Neural cell (in vitro differentiated cells): ENCODE measurements at regions not wholly inside any gene's neighbourhood (a gene's known extent, or its start where the extent isn't known, plus 50 kb on each side); places are given as distances from the start of the nearest gene placed in this dataset.

Experiments used
- H2AFZ ChIP-seq: fragments of 200-600, 300-800 bp; sonication (generic), shearing (Covaris generic); 2 replicates; pipeline ENCODE4 v1.6.0; 2014; ENCODE audit warnings: low read depth, mild to moderate bottlenecking, antibody characterized with exemption, low read length, moderate library complexity
- H3F3A ChIP-seq: fragments of 200-600 bp; shearing (Covaris generic); 2 replicates; pipeline ENCODE4 v1.6.1; 2016; ENCODE audit warnings: mild to moderate bottlenecking, moderate library complexity, mixed read lengths, antibody characterized with exemption, low read length; ENCODE audit not compliant: insufficient read depth, poor library complexity, severe bottlenecking
- H3K27ac ChIP-seq: fragments of 200-600, 300-800 bp; sonication (generic), shearing (Covaris generic); 2 replicates; pipeline ENCODE4 v1.5.1; 2014; ENCODE audit warnings: mild to moderate bottlenecking, low read length, moderate library complexity
- H3K27me3 ChIP-seq: fragments of 300-800, 200-600 bp; sonication (generic), shearing (Covaris generic); 2 replicates; pipeline ENCODE4 v1.6.0; 2014; ENCODE audit warnings: mild to moderate bottlenecking, low read depth, low read length, moderate library complexity; ENCODE audit not compliant: insufficient read depth
- H3K36me3 ChIP-seq: fragments of 300-800, 200-600 bp; sonication (generic), shearing (Covaris generic); 2 replicates; pipeline ENCODE4 v1.5.1; 2014; ENCODE audit warnings: mild to moderate bottlenecking, antibody characterized with exemption, low read length, moderate library complexity; ENCODE audit not compliant: insufficient read depth
- H3K4me2 ChIP-seq: fragments of 300-800, 200-600 bp; sonication (generic), shearing (Covaris generic); 2 replicates; pipeline ENCODE4 v1.6.0; 2014; ENCODE audit warnings: mild to moderate bottlenecking, low read length
- H3K4me3 ChIP-seq: fragments of 300-800, 200-600 bp; sonication (generic), shearing (Covaris generic); 2 replicates; pipeline ENCODE4 v1.5.1; 2014; ENCODE audit warnings: mild to moderate bottlenecking, low read length, moderate library complexity
- H3K79me2 ChIP-seq: fragments of 200-600 bp; shearing (Covaris generic); replicated peaks from 2 replicates; pipeline ENCODE4 v1.6.0; 2014; ENCODE audit warnings: mild to moderate bottlenecking, low read length, moderate library complexity; ENCODE audit not compliant: insufficient read depth
- H3K9ac ChIP-seq: fragments of 300-800, 200-600 bp; sonication (generic), shearing (Covaris generic); 2 replicates; pipeline ENCODE4 v1.6.1; 2016; ENCODE audit warnings: mild to moderate bottlenecking, low read length, mixed read lengths
- H3K9me2 ChIP-seq: fragments of 200-600 bp; shearing (Covaris generic); 2 replicates; pipeline ENCODE4 v1.6.1; 2016; ENCODE audit warnings: mild to moderate bottlenecking, low read length, mixed read lengths; ENCODE audit not compliant: insufficient read depth
- H3K9me3 ChIP-seq: fragments of 200-600, 300-800 bp; sonication (generic), shearing (Covaris generic); 2 replicates; pipeline ENCODE4 v1.6.1; 2016; ENCODE audit warnings: mild to moderate bottlenecking, mixed run types, low read length, moderate library complexity, mixed read lengths
- H4K20me1 ChIP-seq: fragments of 200-600 bp; shearing (Covaris generic); 2 replicates; pipeline ENCODE4 v1.6.1; 2016; ENCODE audit warnings: mild to moderate bottlenecking, mixed run types; ENCODE audit not compliant: insufficient read depth
- CTCF ChIP-seq: fragments of 450-650 bp; IDR thresholded peaks from 2 replicates; pipeline ENCODE4 v1.5.1; 2014; ENCODE audit warnings: antibody characterized with exemption, mild to moderate bottlenecking, moderate library complexity; ENCODE audit not compliant: poor library complexity, severe bottlenecking
- EP300 ChIP-seq: fragments of 450-650 bp; conservative IDR thresholded peaks from 2 replicates; pipeline ENCODE4 v1.6.1; 2014; ENCODE audit warnings: antibody characterized with exemption, mild to moderate bottlenecking, moderate library complexity; ENCODE audit not compliant: poor library complexity, severe bottlenecking
- EZH2 ChIP-seq: fragments of 200-600, 300-800 bp; shearing (Covaris generic), sonication (generic); IDR thresholded peaks from 2 replicates; pipeline ENCODE4 v1.6.1; 2014; ENCODE audit warnings: antibody characterized with exemption, low read length, borderline replicate concordance, mild to moderate bottlenecking; ENCODE audit not compliant: insufficient read depth, poor library complexity, severe bottlenecking
- MXI1 ChIP-seq: fragments of 450-650 bp; conservative IDR thresholded peaks from 2 replicates; pipeline ENCODE4 v1.6.1; 2014; ENCODE audit warnings: antibody characterized with exemption, mild to moderate bottlenecking; ENCODE audit not compliant: poor library complexity, severe bottlenecking
- POLR2AphosphoS5 ChIP-seq: IDR thresholded peaks from 2 replicates; pipeline ENCODE4 v1.6.1; 2012
- RAD21 ChIP-seq: fragments of 450-650 bp; conservative IDR thresholded peaks from 2 replicates; pipeline ENCODE4 v1.6.1; 2014; ENCODE audit warnings: antibody characterized with exemption, mild to moderate bottlenecking, moderate library complexity
- SMC3 ChIP-seq: fragments of 450-650 bp; conservative IDR thresholded peaks from 2 replicates; pipeline ENCODE4 v1.6.1; 2014; ENCODE audit warnings: antibody characterized with exemption, mild to moderate bottlenecking, moderate library complexity; ENCODE audit not compliant: poor library complexity
- TAF1 ChIP-seq: IDR thresholded peaks from 2 replicates; pipeline ENCODE4 v1.6.1; 2012; ENCODE audit warnings: low read depth
- TF ChIP-seq, protein P1 (sequence below): IDR thresholded peaks from 2 replicates; pipeline ENCODE4 v1.6.1; 2012; ENCODE audit warnings: borderline replicate concordance

- Histone ChIP-seq H3K9me3 (no peaks in the 10 kb centered on the region), H3K36me3 (no peaks in the 10 kb centered on the region), H3K27ac (no peak overlapping the region), H3K4me2 (no peak overlapping the region), H2AFZ (no peak overlapping the region), H3K9me2 (no peaks in the 10 kb centered on the region), H3K27me3 (no peaks in the 10 kb centered on the region), H3K79me2 (no peaks in the 10 kb centered on the region), H3F3A (no peaks in the 10 kb centered on the region), H4K20me1 (no peaks in the 10 kb centered on the region), H3K4me3 (no peak overlapping the region), H3K9ac (no peak overlapping the region)
- TF ChIP-seq, protein P1, sequence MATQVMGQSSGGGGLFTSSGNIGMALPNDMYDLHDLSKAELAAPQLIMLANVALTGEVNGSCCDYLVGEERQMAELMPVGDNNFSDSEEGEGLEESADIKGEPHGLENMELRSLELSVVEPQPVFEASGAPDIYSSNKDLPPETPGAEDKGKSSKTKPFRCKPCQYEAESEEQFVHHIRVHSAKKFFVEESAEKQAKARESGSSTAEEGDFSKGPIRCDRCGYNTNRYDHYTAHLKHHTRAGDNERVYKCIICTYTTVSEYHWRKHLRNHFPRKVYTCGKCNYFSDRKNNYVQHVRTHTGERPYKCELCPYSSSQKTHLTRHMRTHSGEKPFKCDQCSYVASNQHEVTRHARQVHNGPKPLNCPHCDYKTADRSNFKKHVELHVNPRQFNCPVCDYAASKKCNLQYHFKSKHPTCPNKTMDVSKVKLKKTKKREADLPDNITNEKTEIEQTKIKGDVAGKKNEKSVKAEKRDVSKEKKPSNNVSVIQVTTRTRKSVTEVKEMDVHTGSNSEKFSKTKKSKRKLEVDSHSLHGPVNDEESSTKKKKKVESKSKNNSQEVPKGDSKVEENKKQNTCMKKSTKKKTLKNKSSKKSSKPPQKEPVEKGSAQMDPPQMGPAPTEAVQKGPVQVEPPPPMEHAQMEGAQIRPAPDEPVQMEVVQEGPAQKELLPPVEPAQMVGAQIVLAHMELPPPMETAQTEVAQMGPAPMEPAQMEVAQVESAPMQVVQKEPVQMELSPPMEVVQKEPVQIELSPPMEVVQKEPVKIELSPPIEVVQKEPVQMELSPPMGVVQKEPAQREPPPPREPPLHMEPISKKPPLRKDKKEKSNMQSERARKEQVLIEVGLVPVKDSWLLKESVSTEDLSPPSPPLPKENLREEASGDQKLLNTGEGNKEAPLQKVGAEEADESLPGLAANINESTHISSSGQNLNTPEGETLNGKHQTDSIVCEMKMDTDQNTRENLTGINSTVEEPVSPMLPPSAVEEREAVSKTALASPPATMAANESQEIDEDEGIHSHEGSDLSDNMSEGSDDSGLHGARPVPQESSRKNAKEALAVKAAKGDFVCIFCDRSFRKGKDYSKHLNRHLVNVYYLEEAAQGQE, result no peak
- no peak for TF ChIP-seq TAF1
- no peak for TF ChIP-seq EP300
- no peak for TF ChIP-seq EZH2
- TF ChIP-seq RAD21, result no peak
- no peak for TF ChIP-seq POLR2AphosphoS5
- TF ChIP-seq SMC3, result no peak
- no peak for TF ChIP-seq CTCF
- TF ChIP-seq MXI1, result no peak
Measured at GRCh38 chr3:151539599-151539998, 78.7 kb upstream of the IGSF10 start.

DNA sequence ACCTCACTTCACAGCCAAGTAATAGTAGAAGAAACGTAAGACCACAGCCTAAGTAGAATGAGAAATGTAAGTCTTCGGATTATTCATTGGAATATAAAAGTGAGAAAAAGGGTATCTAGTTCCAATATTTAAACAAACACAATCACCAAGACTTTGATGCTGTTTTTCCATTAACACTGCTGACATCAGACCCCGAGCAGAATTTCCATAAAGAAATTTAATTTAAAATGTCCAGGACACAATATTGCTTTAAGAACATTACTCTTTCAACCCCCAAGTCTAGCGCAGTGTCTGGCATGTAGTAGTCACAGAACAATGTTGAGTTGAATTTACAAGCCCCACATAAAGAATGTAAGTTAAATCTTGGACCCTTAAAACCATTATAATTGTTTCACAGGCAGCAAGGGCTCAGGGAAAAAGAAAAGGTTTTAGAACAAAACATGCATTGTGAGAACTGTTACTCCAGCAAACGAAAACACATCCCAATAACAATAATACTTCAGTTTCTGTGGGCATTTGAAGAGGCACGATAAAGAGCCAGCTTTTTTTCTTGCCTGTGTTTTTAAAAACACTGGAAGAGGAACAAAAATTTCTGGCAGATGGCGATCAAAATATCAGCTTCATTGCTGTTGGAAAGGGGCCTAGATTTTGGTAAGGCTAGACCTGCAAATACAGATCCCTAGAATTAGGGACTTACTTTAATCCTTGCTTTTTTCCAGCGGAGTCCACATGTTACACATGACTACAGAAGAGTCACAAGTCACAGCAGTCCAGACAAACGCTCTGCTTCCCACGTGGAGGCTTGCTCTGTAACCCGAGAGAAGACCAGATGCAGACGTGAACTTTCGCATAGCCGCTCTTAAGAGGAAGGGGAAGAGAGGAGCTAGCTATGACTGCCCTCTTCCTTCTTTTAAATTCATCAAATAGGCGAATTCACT is 77.9 kb upstream of the IGSF10 start:
- H3F3A ChIP-seq, result no peaks in the 10 kb centered on the region
- no peak overlapping the region for H2AFZ ChIP-seq
- no peaks in the 10 kb centered on the region for H3K9me2 ChIP-seq
- H3K79me2 ChIP-seq, result no peaks in the 10 kb centered on the region
- no peak overlapping the region for H3K4me3 ChIP-seq
- H3K27ac ChIP-seq, result no peak overlapping the region
- no peaks in the 10 kb centered on the region for H3K9me3 ChIP-seq
- H4K20me1 ChIP-seq, result no peaks in the 10 kb centered on the region
- no peak overlapping the region for H3K4me2 ChIP-seq
- no peak overlapping the region for H3K9ac ChIP-seq
- H3K27me3 ChIP-seq, result no peaks in the 10 kb centered on the region
- H3K36me3 ChIP-seq, result no peaks in the 10 kb centered on the region
- TF ChIP-seq, protein P1, result no peak
- no peak for TF ChIP-seq POLR2AphosphoS5
- TF ChIP-seq SMC3, result no peak
- TF ChIP-seq RAD21, result no peak
- TF ChIP-seq EP300, result no peak
- no peak for TF ChIP-seq CTCF
- TF ChIP-seq MXI1, result no peak
- no peak for TF ChIP-seq TAF1
- no peak for TF ChIP-seq EZH2
